DND-41 (cell line): ENCODE measurements at regions not wholly inside any gene's neighbourhood (a gene's known extent, or its start where the extent isn't known, plus 50 kb on each side); places are given as distances from the start of the nearest gene placed in this dataset.

ENCODE experiments used
- ATAC-seq: fragments of 200-7000 bp; cut with Tn5 transposase; 3 replicates; pipeline ENCODE4 v1.9.1; 2021; ENCODE audit warnings: low read depth; ENCODE audit not compliant: insufficient read depth
- DNase-seq: peaks from one replicate; pipeline ENCODE4 v3.0.0-alpha.2; 2020
- H2AFZ ChIP-seq: 2 replicates; pipeline ENCODE4 v1.6.0; 2012; ENCODE audit warnings: low read depth, low read length
- H3K27ac ChIP-seq: 2 replicates; pipeline ENCODE4 v1.5.1; 2012; ENCODE audit warnings: low read length, inconsistent platforms
- H3K27me3 ChIP-seq: fragments of 200-600 bp; sonication (generic); 2 replicates; pipeline ENCODE4 v1.6.0; 2012; ENCODE audit warnings: low read length, mild to moderate bottlenecking, inconsistent platforms; ENCODE audit not compliant: insufficient read depth, poor library complexity
- H3K36me3 ChIP-seq: 2 replicates; pipeline ENCODE4 v1.5.1; 2012; ENCODE audit warnings: low read length, inconsistent platforms; ENCODE audit not compliant: insufficient read depth
- H3K4me1 ChIP-seq: 2 replicates; pipeline ENCODE4 v1.5.1; 2012; ENCODE audit warnings: mild to moderate bottlenecking, low read length; ENCODE audit not compliant: insufficient read depth
- H3K4me2 ChIP-seq: 2 replicates; pipeline ENCODE4 v1.6.0; 2012; ENCODE audit warnings: mild to moderate bottlenecking, moderate library complexity, low read length, inconsistent platforms; ENCODE audit not compliant: insufficient read depth
- H3K4me3 ChIP-seq, 2 experiments: fragments of 200-600 bp in 1 of 2; shearing (Covaris generic) in 1 of 2; 2 replicates each; pipeline ENCODE4 v1.5.1; 2012 to 2016; ENCODE audit warnings: inconsistent platforms in 2 of 2, low read length in 2 of 2, mild to moderate bottlenecking in 2 of 2, low read depth in 1 of 2, moderate library complexity in 1 of 2
- H3K79me2 ChIP-seq: 2 replicates; pipeline ENCODE4 v1.6.0; 2012; ENCODE audit warnings: low read length, inconsistent platforms; ENCODE audit not compliant: insufficient read depth
- H3K9ac ChIP-seq: 2 replicates; pipeline ENCODE4 v1.6.0; 2012; ENCODE audit warnings: low read depth, mild to moderate bottlenecking, inconsistent platforms, low read length, moderate library complexity
- H3K9me3 ChIP-seq: 2 replicates; pipeline ENCODE4 v1.5.1; 2012; ENCODE audit warnings: low read length, moderate library complexity, mild to moderate bottlenecking, inconsistent platforms; ENCODE audit not compliant: insufficient read depth, severe bottlenecking
- H4K20me1 ChIP-seq: 2 replicates; pipeline ENCODE4 v1.6.0; 2012; ENCODE audit warnings: low read length; ENCODE audit not compliant: insufficient read depth
- CTCF ChIP-seq: IDR thresholded peaks from 2 replicates; pipeline ENCODE4 v1.5.1; 2012; ENCODE audit warnings: borderline replicate concordance, low read length, moderate library complexity, mild to moderate bottlenecking; ENCODE audit not compliant: poor library complexity, severe bottlenecking; ENCODE audit errors: extremely low read depth
- EZH2 ChIP-seq: IDR thresholded peaks from 3 replicates; pipeline ENCODE4 v1.6.1; 2012; ENCODE audit warnings: borderline replicate concordance, low read depth, mild to moderate bottlenecking, moderate library complexity, low read length, inconsistent platforms; ENCODE audit not compliant: severe bottlenecking

GRCh38 chr13:52933099-52933498 is 84.7 kb upstream of the PCDH8 start:
- no peaks in the 10 kb centered on the region for H3K79me2 ChIP-seq
- H3K36me3 ChIP-seq = no peaks in the 10 kb centered on the region
- no peak overlapping the region for H3K9ac ChIP-seq
- no peak overlapping the region for H2AFZ ChIP-seq
- H3K9me3 ChIP-seq = no peaks in the 10 kb centered on the region
- H3K4me3 ChIP-seq = no peak overlapping the region
- H3K4me1 ChIP-seq = no peaks in the 10 kb centered on the region
- H3K4me2 ChIP-seq = no peak overlapping the region
- H4K20me1 ChIP-seq = no peaks in the 10 kb centered on the region
- ATAC-seq (no peak), DNase-seq (no peak)
- no peak for TF ChIP-seq EZH2
- TF ChIP-seq CTCF = no peak
- no peak overlapping the region for H3K27ac ChIP-seq
- no peaks in the 10 kb centered on the region for H3K27me3 ChIP-seq

DNA sequence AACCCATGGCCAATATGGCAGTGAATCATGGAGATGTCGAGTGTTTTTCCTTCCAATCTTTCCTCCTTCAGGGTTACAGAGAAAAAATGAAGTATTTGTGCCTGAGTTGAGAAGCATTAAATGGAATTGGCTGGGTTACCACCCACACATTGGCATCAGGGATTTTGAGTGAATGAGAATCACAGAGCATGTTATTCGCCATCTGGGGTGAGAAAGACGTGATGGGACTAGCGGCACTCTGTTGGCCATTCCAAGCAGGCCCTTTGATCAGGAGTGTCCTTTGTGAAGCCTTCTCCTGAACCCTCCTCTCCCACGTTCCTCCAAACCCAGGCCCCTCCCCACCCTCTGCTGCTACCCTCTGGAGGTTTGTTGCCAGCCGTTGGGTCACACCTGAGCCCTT is 84.2 kb upstream of the PCDH8 start:
- H4K20me1 ChIP-seq = no peaks in the 10 kb centered on the region

GRCh38 chr13:52931539-52932431 is 83.3 kb upstream of the PCDH8 start:
- ATAC-seq = no peak
- no peaks in the 10 kb centered on the region for H3K9me3 ChIP-seq

More for the DNA sequence above, 84.2 kb upstream of the PCDH8 start:
- H3K9me3 ChIP-seq = no peaks in the 10 kb centered on the region
- H3K4me1 ChIP-seq = no peaks in the 10 kb centered on the region
- no peak overlapping the region for H3K9ac ChIP-seq
- no peak overlapping the region for H3K4me2 ChIP-seq
- ATAC-seq (no peak), DNase-seq (no peak)
- H3K27me3 ChIP-seq = no peaks in the 10 kb centered on the region
- H2AFZ ChIP-seq = no peak overlapping the region
- H3K4me3 ChIP-seq = no peak overlapping the region
- no peak for TF ChIP-seq CTCF
- H3K36me3 ChIP-seq = no peaks in the 10 kb centered on the region
- H3K79me2 ChIP-seq = no peaks in the 10 kb centered on the region
- no peak overlapping the region for H3K27ac ChIP-seq

More at GRCh38 chr13:52931539-52932431, 83.3 kb upstream of the PCDH8 start:
- no peaks in the 10 kb centered on the region for H3K27me3 ChIP-seq
- no peaks in the 10 kb centered on the region for H3K4me1 ChIP-seq
- no peak overlapping the region for H3K27ac ChIP-seq
- no peak overlapping the region for H3K4me3 ChIP-seq
- no peaks in the 10 kb centered on the region for H3K36me3 ChIP-seq
- H3K9ac ChIP-seq = no peak overlapping the region
- H4K20me1 ChIP-seq = no peaks in the 10 kb centered on the region
- no peak for DNase-seq
- no peak overlapping the region for H2AFZ ChIP-seq
- no peaks in the 10 kb centered on the region for H3K79me2 ChIP-seq
- TF ChIP-seq EZH2 (no peak), CTCF (no peak)
- no peak overlapping the region for H3K4me2 ChIP-seq
